Smooth muscle cell (in vitro differentiated cells): ENCODE measurements at regions not wholly inside any gene's neighbourhood (a gene's known extent, or its start where the extent isn't known, plus 50 kb on each side); places are given as distances from the start of the nearest gene placed in this dataset.

Source experiments
- DNase-seq: peaks from one replicate; lab custom pipeline; 2025; ENCODE audit not compliant: unreplicated experiment; lab: John Stamatoyannopoulos, UW
- H2AFZ ChIP-seq: fragments of 200-600 bp; sonication (generic); 2 replicates; pipeline ENCODE4 v1.6.0; 2016; ENCODE audit warnings: antibody characterized with exemption, low read depth, mild to moderate bottlenecking
- H3F3A ChIP-seq: fragments of 200-600 bp; sonication (generic); 2 replicates; pipeline ENCODE4 v1.6.0; 2017; ENCODE audit warnings: antibody characterized with exemption, low read depth
- H3K27ac ChIP-seq: fragments of 200-600 bp; sonication (generic); 2 replicates; pipeline ENCODE4 v1.5.1; 2016; ENCODE audit warnings: low read depth, mild to moderate bottlenecking
- H3K27me3 ChIP-seq: fragments of 200-600 bp; sonication (generic); 2 replicates; pipeline ENCODE4 v1.6.1; 2016; ENCODE audit warnings: low read depth, mild to moderate bottlenecking
- H3K36me3 ChIP-seq: fragments of 200-600 bp; sonication (generic); 2 replicates; pipeline ENCODE4 v1.5.1; 2016; ENCODE audit warnings: low read depth
- H3K4me1 ChIP-seq: fragments of 200-600 bp; sonication (generic); 2 replicates; pipeline ENCODE4 v1.5.1; 2016; ENCODE audit warnings: low read depth
- H3K4me2 ChIP-seq: fragments of 200-600 bp; sonication (generic); 2 replicates; pipeline ENCODE4 v1.6.0; 2016; ENCODE audit warnings: mild to moderate bottlenecking
- H3K4me3 ChIP-seq: fragments of 200-600 bp; sonication (generic); 2 replicates; pipeline ENCODE4 v1.5.1; 2016; ENCODE audit warnings: mild to moderate bottlenecking
- H3K79me2 ChIP-seq: fragments of 200-600 bp; sonication (generic); 2 replicates; pipeline ENCODE4 v1.6.0; 2016; ENCODE audit warnings: low read depth, mild to moderate bottlenecking
- H3K9ac ChIP-seq: fragments of 200-600 bp; sonication (generic); 2 replicates; pipeline ENCODE4 v1.6.0; 2016; ENCODE audit warnings: low read depth
- H3K9me3 ChIP-seq: fragments of 200-600 bp; sonication (generic); replicated peaks from 2 replicates; pipeline ENCODE4 v1.5.1; 2016; ENCODE audit warnings: low read depth
- H4K20me1 ChIP-seq: fragments of 200-600 bp; sonication (generic); 2 replicates; pipeline ENCODE4 v1.6.0; 2016; ENCODE audit warnings: low read depth
- CTCF ChIP-seq: fragments of 200-600 bp; sonication (generic); IDR thresholded peaks from 2 replicates; pipeline ENCODE4 v1.5.1; 2017; ENCODE audit warnings: borderline replicate concordance, mild to moderate bottlenecking, antibody characterized with exemption; ENCODE audit not compliant: insufficient read depth, poor library complexity, severe bottlenecking
- WGBS: methylation state at CpG from one replicate; pipeline ENCODE4 v1.1.7; 2016; ENCODE audit warnings: low lambda C conversion rate; 5-methylcytosine and 5-hydroxymethylcytosine counted together

- Histone ChIP-seq H3K27ac (no peak overlapping the region), H3K4me3 (no peak overlapping the region), H3K4me1 (peaks cover 5% of the 10 kb centered on the region), H3K4me2 (no peak overlapping the region), H4K20me1 (no peaks in the 10 kb centered on the region), H3K27me3 (no peaks in the 10 kb centered on the region), H3F3A (no peaks in the 10 kb centered on the region), H3K36me3 (no peaks in the 10 kb centered on the region), H3K9me3 (no peaks in the 10 kb centered on the region), H3K9ac (no peak overlapping the region), H2AFZ (no peak overlapping the region), H3K79me2 (no peaks in the 10 kb centered on the region)
- 92% methylated on average over 26 of the region's 37 CpGs for WGBS
- TF ChIP-seq CTCF = no peak
- no peak for DNase-seq
Measured at GRCh38 chr7:155886391-155887173, 74.3 kb upstream of the SHH start.

- Histone ChIP-seq H3K4me3 (no peak overlapping the region), H4K20me1 (no peaks in the 10 kb centered on the region), H3K79me2 (no peaks in the 10 kb centered on the region), H2AFZ (peak overlapping the region; percentile 77), H3K27me3 (no peaks in the 10 kb centered on the region), H3K27ac (peak overlapping the region; percentile 54), H3K4me2 (peak overlapping the region; percentile 76), H3K36me3 (no peaks in the 10 kb centered on the region), H3K9ac (no peak overlapping the region), H3K9me3 (no peaks in the 10 kb centered on the region), H3F3A (no peaks in the 10 kb centered on the region), H3K4me1 (peaks cover 5% of the 10 kb centered on the region)
- DNase-seq = no peak
- no peak for TF ChIP-seq CTCF
- WGBS = 51% methylated on average over 24 of the region's 24 CpGs
Measured at GRCh38 chr7:155885167-155886155, 73.2 kb upstream of the SHH start.

- Histone ChIP-seq H3K9me3 (no peaks in the 10 kb centered on the region), H3K79me2 (no peaks in the 10 kb centered on the region), H3K4me3 (no peak overlapping the region), H3K27ac (no peak overlapping the region), H3K27me3 (no peaks in the 10 kb centered on the region), H3K4me2 (no peak overlapping the region), H3K9ac (no peak overlapping the region), H3K4me1 (peaks cover 5% of the 10 kb centered on the region), H4K20me1 (no peaks in the 10 kb centered on the region), H2AFZ (no peak overlapping the region), H3F3A (no peaks in the 10 kb centered on the region), H3K36me3 (no peaks in the 10 kb centered on the region)
- no peak for DNase-seq
- no peak for TF ChIP-seq CTCF
- WGBS = 92% methylated on average over 24 of the region's 24 CpGs
Measured at GRCh38 chr7:155884225-155885166, 72.2 kb upstream of the SHH start.
